SK-N-SH (cell line): ENCODE measurements at regions not wholly inside any gene's neighbourhood (a gene's known extent, or its start where the extent isn't known, plus 50 kb on each side); places are given as distances from the start of the nearest gene placed in this dataset.

Experiments
- CTCF ChIP-seq: fragments of 200-600 bp; sonication (generic); IDR thresholded peaks from 2 replicates; pipeline ENCODE4 v1.6.1; 2017; ENCODE audit warnings: antibody characterized with exemption, mild to moderate bottlenecking, moderate library complexity
- JUND ChIP-seq: IDR thresholded peaks from 2 replicates; pipeline ENCODE4 v1.4.0; 2012
- MXI1 ChIP-seq: IDR thresholded peaks from 2 replicates; pipeline ENCODE4 v1.6.1; 2012; ENCODE audit warnings: mild to moderate bottlenecking, low read depth, low read length, improper control_type of control experiment
- RAD21 ChIP-seq: IDR thresholded peaks from 2 replicates; pipeline ENCODE4 v1.6.1; 2012; ENCODE audit warnings: mild to moderate bottlenecking, low read length
- SIN3A ChIP-seq: IDR thresholded peaks from 2 replicates; pipeline ENCODE4 v1.6.1; 2012; ENCODE audit warnings: low read depth, mild to moderate bottlenecking, low read length, moderate library complexity, borderline replicate concordance
- ZBTB33 ChIP-seq: IDR thresholded peaks from 2 replicates; pipeline ENCODE4 v1.4.0; 2012; ENCODE audit warnings: low read depth, borderline replicate concordance

GRCh38 chr18:60980422-60981005, 352.7 kb upstream of the CDH20 start:
- TF ChIP-seq SIN3A (no peak), CTCF (no peak), RAD21 (no peak), ZBTB33 (no peak), MXI1 (no peak), JUND (no peak)
